ENCODE measurements at regions not wholly inside any gene's neighbourhood (a gene's known extent, or its start where the extent isn't known, plus 50 kb on each side); places are given as distances from the start of the nearest gene placed in this dataset.

GRCh38 chr10:124155781-124156435, 62.5 kb upstream of the CHST15 start:
- no peak for TF ChIP-seq CTCF (conservative IDR thresholded peaks at IDR 0.05; ENCODE audit: low read depth, low read length)
- no peak overlapping the region for H3K4me3 ChIP-seq (IDR thresholded peaks at IDR 0.05; ENCODE audit: insufficient read depth, low read depth, low read length)
- no peak overlapping the region for H3K9ac ChIP-seq
- no peak overlapping the region for H2AFZ ChIP-seq (ENCODE audit: low read depth)
- H3K4me2 ChIP-seq: no peak overlapping the region
- H3K27ac ChIP-seq: no peak overlapping the region
- H3K79me2 ChIP-seq (ENCODE audit: insufficient read depth, low read depth): no peaks in the 10 kb centered on the region; the same call in 1 of the 2 replicates
- no peaks in the 10 kb centered on the region for H3K36me3 ChIP-seq (ENCODE audit: insufficient read depth)
- no peaks in the 10 kb centered on the region for H3K27me3 ChIP-seq (ENCODE audit: insufficient read depth, low read depth)
- H4K20me1 ChIP-seq (ENCODE audit: insufficient read depth): no peaks in the 10 kb centered on the region
- H3K4me1 ChIP-seq (ENCODE audit: low read depth, poor library complexity, severe bottlenecking): peaks cover 72% of the 10 kb centered on the region

GRCh38 chr10:124153023-124153826, 59.8 kb upstream of the CHST15 start:
- H3K36me3 ChIP-seq (ENCODE audit: insufficient read depth): no peaks in the 10 kb centered on the region
- H4K20me1 ChIP-seq (ENCODE audit: insufficient read depth): no peaks in the 10 kb centered on the region
- peak overlapping the region; percentile 64 for H3K9ac ChIP-seq
- peaks cover 73% of the 10 kb centered on the region for H3K4me1 ChIP-seq (ENCODE audit: low read depth, poor library complexity, severe bottlenecking)
- TF ChIP-seq CTCF (conservative IDR thresholded peaks at IDR 0.05; ENCODE audit: low read depth, low read length): no peak
- no peak overlapping the region for H2AFZ ChIP-seq (ENCODE audit: low read depth)
- H3K27ac ChIP-seq: peak overlapping the region; percentile 90
- H3K4me2 ChIP-seq: peak overlapping the region; percentile 99
- no peaks in the 10 kb centered on the region for H3K27me3 ChIP-seq (ENCODE audit: insufficient read depth, low read depth)
- H3K79me2 ChIP-seq (ENCODE audit: insufficient read depth, low read depth): peaks cover 6% of the 10 kb centered on the region
- H3K4me3 ChIP-seq (IDR thresholded peaks at IDR 0.05; ENCODE audit: insufficient read depth, low read depth, low read length): no peak overlapping the region

- Histone ChIP-seq H3K36me3 (ENCODE audit: insufficient read depth) (no peaks in the 10 kb centered on the region), H3K4me2 (peak overlapping the region; percentile 99), H3K9ac (peak overlapping the region; percentile 64; the same call in 1 of the 2 replicates), H3K4me1 (ENCODE audit: low read depth, poor library complexity, severe bottlenecking) (peaks cover 73% of the 10 kb centered on the region), H3K27ac (peak overlapping the region; percentile 90), H2AFZ (ENCODE audit: low read depth) (no peak overlapping the region), H3K4me3 (IDR thresholded peaks at IDR 0.05; ENCODE audit: insufficient read depth, low read depth, low read length) (no peak overlapping the region), H3K79me2 (ENCODE audit: insufficient read depth, low read depth) (peaks cover 14% of the 10 kb centered on the region), H3K27me3 (ENCODE audit: insufficient read depth, low read depth) (no peaks in the 10 kb centered on the region), H4K20me1 (ENCODE audit: insufficient read depth) (no peaks in the 10 kb centered on the region)
- no peak for TF ChIP-seq CTCF (conservative IDR thresholded peaks at IDR 0.05; ENCODE audit: low read depth, low read length)
Observed at GRCh38 chr10:124152139-124153022, 59.0 kb upstream of the CHST15 start.

- H4K20me1 ChIP-seq (ENCODE audit: insufficient read depth): no peaks in the 10 kb centered on the region
- H3K4me1 ChIP-seq (ENCODE audit: low read depth, poor library complexity, severe bottlenecking): peaks cover 73% of the 10 kb centered on the region
- H3K4me3 ChIP-seq (IDR thresholded peaks at IDR 0.05; ENCODE audit: insufficient read depth, low read depth, low read length): no peak overlapping the region
- no peak overlapping the region for H2AFZ ChIP-seq (ENCODE audit: low read depth)
- TF ChIP-seq CTCF (conservative IDR thresholded peaks at IDR 0.05; ENCODE audit: low read depth, low read length): no peak
- no peaks in the 10 kb centered on the region for H3K36me3 ChIP-seq (ENCODE audit: insufficient read depth)
- H3K9ac ChIP-seq: peak overlapping the region; percentile 8; the same call in 1 of the 2 replicates
- peaks cover 21% of the 10 kb centered on the region for H3K79me2 ChIP-seq (ENCODE audit: insufficient read depth, low read depth)
- peak overlapping the region; percentile 99; the same call in 1 of the 2 replicates for H3K4me2 ChIP-seq
- H3K27me3 ChIP-seq (ENCODE audit: insufficient read depth, low read depth): no peaks in the 10 kb centered on the region
- peak overlapping the region; percentile 90 for H3K27ac ChIP-seq
Observed at GRCh38 chr10:124151466-124152095, 58.2 kb upstream of the CHST15 start.

Data from KMS-11 (cell line).